Fibroblast of villous mesenchyme (primary cell): ENCODE measurements at regions not wholly inside any gene's neighbourhood (a gene's known extent, or its start where the extent isn't known, plus 50 kb on each side); places are given as distances from the start of the nearest gene placed in this dataset.

Experiments
- DNase-seq: peaks from one replicate; pipeline ENCODE4 v3.0.0-alpha.2; 2010; ENCODE audit warnings: low read depth
- H3K4me3 ChIP-seq: 2 replicates; pipeline ENCODE4 v1.5.1; 2011; ENCODE audit warnings: low read depth, mild to moderate bottlenecking, low read length
- CTCF ChIP-seq: IDR thresholded peaks from 2 replicates; pipeline ENCODE4 v1.5.1; 2012; ENCODE audit warnings: low read depth, mild to moderate bottlenecking, low read length; ENCODE audit not compliant: insufficient read depth

- no peak for TF ChIP-seq CTCF
- DNase-seq: no peak
- H3K4me3 ChIP-seq: no peak overlapping the region
Measured at GRCh38 chr15:59838900-59839299, 149.8 kb upstream of the BNIP2 start.

GRCh38 chr15:59835776-59836175 is 146.7 kb upstream of the BNIP2 start:
- no peak for TF ChIP-seq CTCF
- H3K4me3 ChIP-seq: no peak overlapping the region
- no peak for DNase-seq

- no peak for TF ChIP-seq CTCF
- H3K4me3 ChIP-seq: no peak overlapping the region
- DNase-seq: no peak
Measured at GRCh38 chr15:59834528-59834927, 145.4 kb upstream of the BNIP2 start.

- no peak overlapping the region for H3K4me3 ChIP-seq
- no peak for DNase-seq
- no peak for TF ChIP-seq CTCF
Measured at GRCh38 chr15:59833366-59833765, 144.2 kb upstream of the BNIP2 start.

- TF ChIP-seq CTCF: no peak
- DNase-seq: no peak
- no peak overlapping the region for H3K4me3 ChIP-seq
Measured at GRCh38 chr15:59830873-59831272, 141.8 kb upstream of the BNIP2 start.

- H3K4me3 ChIP-seq: no peak overlapping the region
- no peak for TF ChIP-seq CTCF
- DNase-seq: no peak
Measured at GRCh38 chr15:59830098-59830497, 141.0 kb upstream of the BNIP2 start.

GRCh38 chr15:59828861-59829260 is 139.7 kb upstream of the BNIP2 start:
- no peak overlapping the region for H3K4me3 ChIP-seq
- TF ChIP-seq CTCF: no peak
- no peak for DNase-seq
